ENCODE measurements at regions not wholly inside any gene's neighbourhood (a gene's known extent, or its start where the extent isn't known, plus 50 kb on each side); places are given as distances from the start of the nearest gene placed in this dataset.

- no peaks in the 10 kb centered on the region for H3K36me3 ChIP-seq (ENCODE audit: low read depth)
- TF ChIP-seq CTCF (IDR thresholded peaks at IDR 0.05), result no peak
- DNase-seq (peak in 1 of 3 donors; percentile 15), ATAC-seq (no peak)
- no peak overlapping the region for H3K4me3 ChIP-seq
- intact Hi-C loops (cut with DNase I, micrococcal nuclease), result loop anchor here in 1 of 2 donors (5.0 kb wide), 1 partner anchor 298 kb away; no protein-coding TSS in a partner anchor
- no peaks in the 10 kb centered on the region for H3K9me3 ChIP-seq
- no peaks in the 10 kb centered on the region for H3K4me1 ChIP-seq (ENCODE audit: low read depth)
Measured at GRCh38 chr3:117059067-117059955, 349.7 kb downstream of the TUSC7 start.

GRCh38 chr3:117059956-117060270 lies 350.3 kb downstream of the TUSC7 start:
- Histone ChIP-seq H3K9me3 (no peaks in the 10 kb centered on the region), H3K36me3 (ENCODE audit: low read depth) (no peaks in the 10 kb centered on the region), H3K4me1 (ENCODE audit: low read depth) (no peaks in the 10 kb centered on the region), H3K4me3 (no peak overlapping the region)
- no peak for ATAC-seq
- intact Hi-C loops (cut with DNase I, micrococcal nuclease), result loop anchor here in 1 of 2 donors (5.0 kb wide), 1 partner anchor 297 kb away; no protein-coding TSS in a partner anchor
- DNase-seq, result no peak
- no peak for TF ChIP-seq CTCF (IDR thresholded peaks at IDR 0.05)

- no peaks in the 10 kb centered on the region for H3K9me3 ChIP-seq
- no peak overlapping the region for H3K4me3 ChIP-seq
- intact Hi-C loops (cut with DNase I, micrococcal nuclease), result no loop called here
- no peaks in the 10 kb centered on the region for H3K4me1 ChIP-seq (ENCODE audit: low read depth)
- ATAC-seq (peak; percentile 15), DNase-seq (no peak)
- TF ChIP-seq CTCF (IDR thresholded peaks at IDR 0.05), result no peak
- H3K36me3 ChIP-seq (ENCODE audit: low read depth), result no peaks in the 10 kb centered on the region
Measured at GRCh38 chr3:117063930-117064329, 354.4 kb downstream of the TUSC7 start.

GRCh38 chr3:117068301-117068700 lies 358.7 kb downstream of the TUSC7 start:
- Histone ChIP-seq H3K9me3 (no peaks in the 10 kb centered on the region), H3K4me3 (no peak overlapping the region), H3K4me1 (ENCODE audit: low read depth) (no peaks in the 10 kb centered on the region), H3K36me3 (ENCODE audit: low read depth) (no peaks in the 10 kb centered on the region)
- intact Hi-C loops (cut with DNase I, micrococcal nuclease), result no loop called here
- ATAC-seq, result peak; percentile 67
- peak in 1 of 3 donors; percentile 8 for DNase-seq
- no peak for TF ChIP-seq CTCF (IDR thresholded peaks at IDR 0.05)

- Histone ChIP-seq H3K4me1 (ENCODE audit: low read depth) (no peaks in the 10 kb centered on the region), H3K9me3 (no peaks in the 10 kb centered on the region), H3K4me3 (no peak overlapping the region), H3K36me3 (ENCODE audit: low read depth) (no peaks in the 10 kb centered on the region)
- intact Hi-C loops (cut with DNase I, micrococcal nuclease), result no loop called here
- ATAC-seq, result no peak
- DNase-seq, result no peak
- no peak for TF ChIP-seq CTCF (IDR thresholded peaks at IDR 0.05)
Measured at GRCh38 chr3:117074826-117075225, 365.2 kb downstream of the TUSC7 start.
